Loucy (cell line): ENCODE measurements at regions not wholly inside any gene's neighbourhood (a gene's known extent, or its start where the extent isn't known, plus 50 kb on each side); places are given as distances from the start of the nearest gene placed in this dataset.

ENCODE experiments used
- EZH2phosphoT487 ChIP-seq: fragments of 200-600 bp; IDR thresholded peaks from 2 replicates; pipeline ENCODE4 v1.6.1; 2018; ENCODE audit warnings: antibody characterized with exemption, mild to moderate bottlenecking, moderate library complexity, borderline replicate concordance
- TF ChIP-seq, protein P1 (sequence below): fragments of 200-600 bp; sonication (generic); conservative IDR thresholded peaks from 2 replicates; pipeline ENCODE4 v1.5.1; 2014; ENCODE audit warnings: mild to moderate bottlenecking, antibody characterized with exemption, low read length

DNA sequence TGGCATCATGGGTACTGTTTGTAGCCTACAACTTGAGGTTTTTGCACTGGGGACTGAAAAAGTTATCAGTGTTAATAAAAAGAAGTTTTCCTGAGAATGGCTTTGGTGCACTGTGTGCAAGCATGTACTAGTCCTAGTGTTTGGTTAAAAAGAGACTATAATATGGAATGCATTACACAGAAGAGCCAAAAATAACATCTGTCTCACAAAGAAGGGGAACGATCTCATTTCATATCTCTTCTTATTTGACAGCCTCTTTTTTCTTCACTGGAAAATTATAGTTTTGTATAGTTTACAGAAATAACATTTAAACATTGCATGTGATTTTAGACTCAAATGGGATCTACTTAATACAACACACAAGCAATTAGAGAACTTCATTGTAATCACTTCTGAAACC lies 127.0 kb upstream of the GDNF start:
- TF ChIP-seq, protein P1, sequence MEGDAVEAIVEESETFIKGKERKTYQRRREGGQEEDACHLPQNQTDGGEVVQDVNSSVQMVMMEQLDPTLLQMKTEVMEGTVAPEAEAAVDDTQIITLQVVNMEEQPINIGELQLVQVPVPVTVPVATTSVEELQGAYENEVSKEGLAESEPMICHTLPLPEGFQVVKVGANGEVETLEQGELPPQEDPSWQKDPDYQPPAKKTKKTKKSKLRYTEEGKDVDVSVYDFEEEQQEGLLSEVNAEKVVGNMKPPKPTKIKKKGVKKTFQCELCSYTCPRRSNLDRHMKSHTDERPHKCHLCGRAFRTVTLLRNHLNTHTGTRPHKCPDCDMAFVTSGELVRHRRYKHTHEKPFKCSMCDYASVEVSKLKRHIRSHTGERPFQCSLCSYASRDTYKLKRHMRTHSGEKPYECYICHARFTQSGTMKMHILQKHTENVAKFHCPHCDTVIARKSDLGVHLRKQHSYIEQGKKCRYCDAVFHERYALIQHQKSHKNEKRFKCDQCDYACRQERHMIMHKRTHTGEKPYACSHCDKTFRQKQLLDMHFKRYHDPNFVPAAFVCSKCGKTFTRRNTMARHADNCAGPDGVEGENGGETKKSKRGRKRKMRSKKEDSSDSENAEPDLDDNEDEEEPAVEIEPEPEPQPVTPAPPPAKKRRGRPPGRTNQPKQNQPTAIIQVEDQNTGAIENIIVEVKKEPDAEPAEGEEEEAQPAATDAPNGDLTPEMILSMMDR = no peak
- TF ChIP-seq EZH2phosphoT487 = no peak
